ENCODE measurements at regions not wholly inside any gene's neighbourhood (a gene's known extent, or its start where the extent isn't known, plus 50 kb on each side); places are given as distances from the start of the nearest gene placed in this dataset.

GRCh38 chr1:74822851-74823401, 90.0 kb downstream of the TYW3 start:
- H3K36me3 ChIP-seq (replicated peaks in 1 of 2; ENCODE audit: control extremely low read depth in 1 of 2, control insufficient read depth in 1 of 2, extremely low read depth in 1 of 2, insufficient read depth in 2 of 2, low read length in 1 of 2) = no peaks in the 10 kb centered on the region
- no peak overlapping the region for H2AFZ ChIP-seq (ENCODE audit: insufficient read depth, low read depth, low read length, poor library complexity, severe bottlenecking)
- H3K79me2 ChIP-seq (ENCODE audit: control insufficient read depth, insufficient read depth, low read length) = no peaks in the 10 kb centered on the region
- H3K27ac ChIP-seq (ENCODE audit: low read length in 2 of 2) = no peak overlapping the region
- ChIA-PET CTCF (no interaction called here), POLR2A (no interaction called here)
- DNase-seq = no peak
- no peak overlapping the region for H3K4me2 ChIP-seq (replicated peaks; ENCODE audit: low read depth, low read length, poor library complexity, severe bottlenecking)
- Mint-ChIP-seq H3K4me3 (no peak overlapping the region), H3K4me1 (no peaks in the 10 kb centered on the region), H3K27ac (no peak overlapping the region), H3K9me3 (ENCODE audit: insufficient read depth) (no peaks in the 10 kb centered on the region), H3K27me3 (no peaks in the 10 kb centered on the region)
- no peak for ATAC-seq (ENCODE audit: low read depth)
- no peaks in the 10 kb centered on the region for H3K27me3 ChIP-seq (replicated peaks in 1 of 4; ENCODE audit: control extremely low read depth in 1 of 4, control insufficient read depth in 3 of 4, insufficient read depth in 4 of 4, low read length in 3 of 4)
- WGBS (ENCODE audit: insufficient coverage) = no CpG with 5 or more reads among the region's 3 CpGs
- H3K9me3 ChIP-seq (ENCODE audit: control extremely low read depth in 1 of 3, control insufficient read depth in 2 of 3, insufficient read depth in 1 of 3, low read length in 2 of 3) = no peaks in the 10 kb centered on the region
- no peak overlapping the region for H3K4me3 ChIP-seq (ENCODE audit: control extremely low read depth in 1 of 5, extremely low read depth in 1 of 5, insufficient read depth in 1 of 5, low read depth in 2 of 5, low read length in 4 of 5)
- no peak overlapping the region for H3K9ac ChIP-seq (ENCODE audit: low read length)
- intact Hi-C loops (cut with micrococcal nuclease) = no loop called here
- no peaks in the 10 kb centered on the region for H4K20me1 ChIP-seq (ENCODE audit: control insufficient read depth, insufficient read depth, low read length, poor library complexity, severe bottlenecking)
- H3K4me1 ChIP-seq (ENCODE audit: control insufficient read depth in 2 of 2, insufficient read depth in 2 of 2, low read length in 2 of 2) = no peaks in the 10 kb centered on the region
- TF ChIP-seq EZH2 (IDR thresholded peaks at IDR 0.05; ENCODE audit: borderline replicate concordance, insufficient read depth, low read depth, low read length, poor library complexity, severe bottlenecking) (no peak), CTCF (IDR thresholded peaks at IDR 0.05) (no peak)

GRCh38 chr1:74824497-74825107, 91.7 kb downstream of the TYW3 start:
- H3K9me3 Mint-ChIP-seq (ENCODE audit: insufficient read depth) = no peaks in the 10 kb centered on the region
- no peaks in the 10 kb centered on the region for H3K4me1 ChIP-seq (ENCODE audit: control insufficient read depth in 2 of 2, insufficient read depth in 2 of 2, low read length in 2 of 2)
- DNase-seq (no peak), ATAC-seq (ENCODE audit: low read depth) (no peak)
- CTCF ChIA-PET = no interaction called here
- no peak overlapping the region for H3K27ac Mint-ChIP-seq
- no peaks in the 10 kb centered on the region for H3K27me3 Mint-ChIP-seq
- H2AFZ ChIP-seq (ENCODE audit: insufficient read depth, low read depth, low read length, poor library complexity, severe bottlenecking) = no peak overlapping the region
- H3K4me3 ChIP-seq (ENCODE audit: control extremely low read depth in 1 of 5, extremely low read depth in 1 of 5, insufficient read depth in 1 of 5, low read depth in 2 of 5, low read length in 4 of 5) = no peak overlapping the region
- no peaks in the 10 kb centered on the region for H3K36me3 ChIP-seq (replicated peaks in 1 of 2; ENCODE audit: control extremely low read depth in 1 of 2, control insufficient read depth in 1 of 2, extremely low read depth in 1 of 2, insufficient read depth in 2 of 2, low read length in 1 of 2)
- no peak overlapping the region for H3K4me2 ChIP-seq (replicated peaks; ENCODE audit: low read depth, low read length, poor library complexity, severe bottlenecking)
- no peak overlapping the region for H3K27ac ChIP-seq (ENCODE audit: low read length in 2 of 2)
- POLR2A ChIA-PET = no interaction called here
- H3K79me2 ChIP-seq (ENCODE audit: control insufficient read depth, insufficient read depth, low read length) = no peaks in the 10 kb centered on the region
- no peak overlapping the region for H3K4me3 Mint-ChIP-seq
- intact Hi-C loops (cut with micrococcal nuclease) = no loop called here
- TF ChIP-seq EZH2 (IDR thresholded peaks at IDR 0.05; ENCODE audit: borderline replicate concordance, insufficient read depth, low read depth, low read length, poor library complexity, severe bottlenecking) = no peak
- TF ChIP-seq CTCF (IDR thresholded peaks at IDR 0.05) = no peak
- H4K20me1 ChIP-seq (ENCODE audit: control insufficient read depth, insufficient read depth, low read length, poor library complexity, severe bottlenecking) = no peaks in the 10 kb centered on the region
- H3K4me1 Mint-ChIP-seq = no peaks in the 10 kb centered on the region
- H3K9me3 ChIP-seq (ENCODE audit: control extremely low read depth in 1 of 3, control insufficient read depth in 2 of 3, insufficient read depth in 1 of 3, low read length in 2 of 3) = no peaks in the 10 kb centered on the region
- WGBS (ENCODE audit: insufficient coverage) = 80% methylated on average over 1 of the region's 4 CpGs
- H3K27me3 ChIP-seq (replicated peaks in 1 of 4; ENCODE audit: control extremely low read depth in 1 of 4, control insufficient read depth in 3 of 4, insufficient read depth in 4 of 4, low read length in 3 of 4) = no peaks in the 10 kb centered on the region
- no peak overlapping the region for H3K9ac ChIP-seq (ENCODE audit: low read length)

Data from B cell (primary cell).